GM12878 (cell line): ENCODE measurements at regions not wholly inside any gene's neighbourhood (a gene's known extent, or its start where the extent isn't known, plus 50 kb on each side); places are given as distances from the start of the nearest gene placed in this dataset.

Experiments
- ATAC-seq: fragments of 200-7000 bp; cut with Tn5 transposase; 3 replicates; pipeline ENCODE4 v1.9.1; 2020; ENCODE audit warnings: mild to moderate bottlenecking, moderate library complexity
- BruUV-seq: library from RNA; stranded (reverse); fragments of 400-500 nt; replicated peaks from 2 replicates; lab custom pipeline; 2021; lab: Mats Ljungman, UMichigan
- CTCF ChIA-PET: fragments of 300-600 bp; sonication (Branson Sonifier 250); formaldehyde crosslinking; extraction: SDS; loops from one replicate; lab custom pipeline; 2021; ENCODE audit warnings: inconsistent platforms; lab: Yijun Ruan, JAX
- POLR2A ChIA-PET: fragments of 350-600 bp; formaldehyde crosslinking; extraction: SDS; loops from one replicate; lab custom pipeline; 2021; ENCODE audit warnings: inconsistent platforms; lab: Charles Lee
- RAD21 ChIA-PET: fragments of 300-600 bp; sonication (Branson Sonifier 250); formaldehyde crosslinking; loops from one replicate; lab custom pipeline; 2023; ENCODE audit warnings: antibody characterized with exemption; ENCODE audit not compliant: unreplicated experiment; lab: Charles Lee
- SMC1A ChIA-PET: fragments of 300-600 bp; sonication (Branson Sonifier 250); formaldehyde crosslinking; loops from one replicate; lab custom pipeline; 2023; ENCODE audit not compliant: unreplicated experiment, uncharacterized antibody; lab: Charles Lee
- DNase-seq: peaks from one replicate; pipeline ENCODE4 v3.0.0-alpha.2; 2011; ENCODE audit warnings: low read depth, low spot score
- FAIRE-seq: peaks from 3 replicates; lab custom pipeline; 2011; peaks lifted over from hg19 to GRCh38; lab: Jason Lieb, UNC
- H2AFZ ChIP-seq: 2 replicates; pipeline ENCODE4 v1.6.0; 2011; ENCODE audit warnings: low read depth, low read length, control low read depth; ENCODE audit not compliant: control insufficient read depth
- H3K27ac ChIP-seq: 2 replicates; pipeline ENCODE4 v1.5.1; 2011; ENCODE audit warnings: control low read depth; ENCODE audit not compliant: control insufficient read depth, insufficient read depth
- H3K27me3 ChIP-seq, 2 experiments: replicated peaks in 1 of 2; 2 replicates each; pipeline versions ENCODE4 v1.6.0 to v1.6.1; 2011; ENCODE audit warnings: low read length in 1 of 2; ENCODE audit not compliant: control insufficient read depth in 2 of 2, insufficient read depth in 2 of 2
- H3K36me3 ChIP-seq, 2 experiments: 2 replicates each; pipeline ENCODE4 v1.5.1; 2011; ENCODE audit warnings: low read length in 1 of 2; ENCODE audit not compliant: control insufficient read depth in 2 of 2, insufficient read depth in 2 of 2
- H3K4me1 ChIP-seq: 2 replicates; pipeline ENCODE4 v1.6.1; 2011; ENCODE audit warnings: mild to moderate bottlenecking, low read length, moderate library complexity, mixed read lengths; ENCODE audit not compliant: control insufficient read depth, insufficient read depth
- H3K4me2 ChIP-seq: 2 replicates; pipeline ENCODE4 v1.6.0; 2011; ENCODE audit warnings: control low read depth; ENCODE audit not compliant: control insufficient read depth, insufficient read depth
- H3K4me3 ChIP-seq: fragments of 200-600 bp; sonication (generic); 2 replicates; pipeline ENCODE4 v1.5.1; 2016
- H3K79me2 ChIP-seq: 2 replicates; pipeline ENCODE4 v1.6.0; 2011; ENCODE audit warnings: low read length; ENCODE audit not compliant: control insufficient read depth, insufficient read depth
- H3K9ac ChIP-seq: 2 replicates; pipeline ENCODE4 v1.8.0; 2011; ENCODE audit warnings: low read length, control low read depth, mixed read lengths; ENCODE audit not compliant: control insufficient read depth, insufficient read depth
- H3K9me3 ChIP-seq: replicated peaks from 3 replicates; pipeline ENCODE4 v1.5.1; 2011; ENCODE audit warnings: mild to moderate bottlenecking, low read length; ENCODE audit not compliant: control insufficient read depth, insufficient read depth
- H4K20me1 ChIP-seq: 2 replicates; pipeline ENCODE4 v1.6.0; 2011; ENCODE audit not compliant: control insufficient read depth, insufficient read depth
- BHLHE40 ChIP-seq, 2 experiments: fragments of 450-650 bp in 1 of 2; IDR thresholded peaks; 2 replicates each; pipeline ENCODE4 v1.6.1; 2011 to 2017; ENCODE audit warnings: low read depth in 2 of 2, borderline replicate concordance in 1 of 2, improper control_type of control experiment in 1 of 2, low read length in 1 of 2, mild to moderate bottlenecking in 1 of 2
- DPF2 ChIP-seq: fragments of 450-650 bp; IDR thresholded peaks from 2 replicates; pipeline ENCODE4 v1.6.1; 2017; ENCODE audit warnings: mild to moderate bottlenecking
- NFYB ChIP-seq: IDR thresholded peaks from 2 replicates; pipeline ENCODE4 v1.6.1; 2011; ENCODE audit warnings: low read depth, mild to moderate bottlenecking, low read length, improper control_type of control experiment, moderate library complexity; ENCODE audit not compliant: insufficient read depth
- RAD51 ChIP-seq: fragments of 450-650 bp; IDR thresholded peaks from 2 replicates; pipeline ENCODE4 v1.6.1; 2016; ENCODE audit warnings: moderate library complexity, mild to moderate bottlenecking, inconsistent platforms
- ZNF622 ChIP-seq: fragments of 450-650 bp; IDR thresholded peaks from 2 replicates; pipeline ENCODE4 v1.6.1; 2017; ENCODE audit warnings: mild to moderate bottlenecking, inconsistent platforms
- WGBS: methylation state at CpG from one replicate; pipeline ENCODE4 v1.1.6; 2016; ENCODE audit warnings: low lambda C conversion rate; ENCODE audit not compliant: insufficient replicate concordance, insufficient coverage; ENCODE audit errors: missing lambda C conversion rate; 5-methylcytosine and 5-hydroxymethylcytosine counted together
- in situ Hi-C: fragments of 300-500 bp; cut with MboI; formaldehyde crosslinking; loops from 9 replicates; pipeline ENCODE4 v1.14.3; 2018; ENCODE audit warnings: mixed read lengths
- intact Hi-C: fragments of 100-400 bp; cut with micrococcal nuclease; formaldehyde crosslinking; loops from one replicate; pipeline ENCODE4 v1.14.2; 2022; ENCODE audit not compliant: unreplicated experiment

GRCh38 chr21:35909456-35910223 is 150.7 kb downstream of the SETD4 start:
- Histone ChIP-seq H3K27ac (no peak overlapping the region), H3K27me3 (no peaks in the 10 kb centered on the region), H3K79me2 (no peaks in the 10 kb centered on the region), H3K4me3 (no peak overlapping the region), H3K4me2 (no peak overlapping the region), H3K36me3 (no peaks in the 10 kb centered on the region), H3K9ac (no peak overlapping the region), H3K9me3 (no peaks in the 10 kb centered on the region), H2AFZ (no peak overlapping the region), H4K20me1 (no peaks in the 10 kb centered on the region), H3K4me1 (no peaks in the 10 kb centered on the region)
- WGBS = 19% methylated on average over 1 of the region's 1 CpG
- intact Hi-C loops = no loop called here
- DNase-seq = no peak
- ChIA-PET RAD21 (no interaction called here), POLR2A (interaction anchor here (0.8 kb wide), 1 partner anchor 1621 kb away, joined by 3 read pairs; no protein-coding TSS in a partner anchor), SMC1A (no interaction called here), CTCF (interaction anchor here (1.1 kb wide), 1 partner anchor 10 kb away, joined by 3 read pairs; no protein-coding TSS in a partner anchor)
- TF ChIP-seq DPF2 (no peak), ZNF622 (no peak), NFYB (peak; percentile 71)
- no peak for FAIRE-seq
- BruUV-seq = no TSS peak
- no peak for ATAC-seq
- in situ Hi-C loops = no loop called here

GRCh38 chr21:35908311-35909078 is 151.8 kb downstream of the SETD4 start:
- Histone ChIP-seq H3K36me3 (no peaks in the 10 kb centered on the region), H3K4me2 (no peak overlapping the region), H3K4me3 (no peak overlapping the region), H3K79me2 (no peaks in the 10 kb centered on the region), H2AFZ (no peak overlapping the region), H3K9me3 (no peaks in the 10 kb centered on the region), H3K4me1 (no peaks in the 10 kb centered on the region), H3K9ac (no peak overlapping the region), H4K20me1 (no peaks in the 10 kb centered on the region), H3K27ac (no peak overlapping the region), H3K27me3 (no peaks in the 10 kb centered on the region)
- WGBS = 58% methylated on average over 5 of the region's 5 CpGs
- DNase-seq (no peak), ATAC-seq (no peak), FAIRE-seq (no peak)
- SMC1A ChIA-PET = no interaction called here
- TF ChIP-seq RAD51 (no peak), NFYB (0 out of 2 replicates have a peak, but pooled peaks have one; percentile 14), BHLHE40 (IDR thresholded peaks at IDR 0.05; ENCODE audit: borderline replicate concordance in 1 of 2, low read depth in 2 of 2, low read length in 1 of 2) (no peak)
- POLR2A ChIA-PET = no interaction called here
- RAD21 ChIA-PET = no interaction called here
- CTCF ChIA-PET = interaction anchor here (0.7 kb wide), 1 partner anchor 283 kb away, joined by 3 read pairs; no protein-coding TSS in a partner anchor
- in situ Hi-C loops (no loop called here), intact Hi-C loops (no loop called here)
- no TSS peak for BruUV-seq
